ENCODE measurements at regions not wholly inside any gene's neighbourhood (a gene's known extent, or its start where the extent isn't known, plus 50 kb on each side); places are given as distances from the start of the nearest gene placed in this dataset.

- Histone ChIP-seq H2AFZ (ENCODE audit: low read length) (no peak overlapping the region), H3K4me2 (ENCODE audit: low read depth, low read length) (no peak overlapping the region), H3K4me3 (replicated peaks in 1 of 3; ENCODE audit: insufficient read depth in 1 of 3, low read depth in 2 of 3, low read length in 3 of 3) (no peak overlapping the region), H3K36me3 (replicated peaks in 1 of 2; ENCODE audit: control insufficient read depth in 1 of 2, insufficient read depth in 2 of 2, low read length in 2 of 2) (no peaks in the 10 kb centered on the region), H3K9ac (ENCODE audit: insufficient read depth, low read depth, low read length) (no peak overlapping the region), H3K9me3 (ENCODE audit: low read length) (peaks cover 10% of the 10 kb centered on the region; the same call in 1 of the 2 replicates), H3K4me1 (ENCODE audit: insufficient read depth, low read length) (no peaks in the 10 kb centered on the region), H3K27me3 (ENCODE audit: control insufficient read depth in 1 of 2, insufficient read depth in 2 of 2, low read length in 2 of 2) (no peaks in the 10 kb centered on the region), H3K27ac (ENCODE audit: extremely low read length, insufficient read depth, low read length) (no peak overlapping the region), H3K79me2 (ENCODE audit: insufficient read depth, low read length) (no peaks in the 10 kb centered on the region), H4K20me1 (ENCODE audit: insufficient read depth, low read length) (no peaks in the 10 kb centered on the region)
- TF ChIP-seq CEBPB (IDR thresholded peaks at IDR 0.05; ENCODE audit: borderline replicate concordance, low read depth, low read length): peak; percentile 57
- no peak for TF ChIP-seq KLF13 (CRISPR knock-in tag; IDR thresholded peaks at IDR 0.05)
- no peak for TF ChIP-seq ZNF550 (CRISPR knock-in tag; IDR thresholded peaks at IDR 0.05; ENCODE audit: borderline replicate concordance)
- no peak for TF ChIP-seq ZNF414 (CRISPR knock-in tag; IDR thresholded peaks at IDR 0.05)
- TF ChIP-seq TMF1 (CRISPR knock-in tag; IDR thresholded peaks at IDR 0.05; ENCODE audit: low read depth): no peak
- 39% methylated on average over 3 of the region's 3 CpGs for WGBS (ENCODE audit: low lambda C conversion rate)
- intact Hi-C loops (cut with micrococcal nuclease; ENCODE audit: unreplicated experiment) (no loop called here), in situ Hi-C loops (cut with HindIII; ENCODE audit: extremely low pct_ligation_motif_present, low pct_unique_long_range_greater_than_20kb) (no loop called here)
- FAIRE-seq (no peak), ATAC-seq (no peak), DNase-seq (ENCODE audit: low spot score) (no peak)
- POLR2A ChIA-PET: no interaction called here
- no TSS peak for BruUV-seq (replicated peaks)
- CTCF ChIA-PET (ENCODE audit: low intra/inter-chr PET ratio, low total read pairs): no interaction called here
These were observed 216.9 kb upstream of the PLPPR1 start for GRCh38 chr9:100811643-100812042.

- Histone ChIP-seq H4K20me1 (ENCODE audit: insufficient read depth, low read length) (no peaks in the 10 kb centered on the region), H3K36me3 (replicated peaks in 1 of 2; ENCODE audit: control insufficient read depth in 1 of 2, insufficient read depth in 2 of 2, low read length in 2 of 2) (no peaks in the 10 kb centered on the region), H3K4me1 (ENCODE audit: insufficient read depth, low read length) (no peaks in the 10 kb centered on the region), H2AFZ (ENCODE audit: low read length) (no peak overlapping the region), H3K9me3 (ENCODE audit: low read length) (peaks cover 21% of the 10 kb centered on the region), H3K4me3 (replicated peaks in 1 of 3; ENCODE audit: insufficient read depth in 1 of 3, low read depth in 2 of 3, low read length in 3 of 3) (no peak overlapping the region), H3K27ac (ENCODE audit: extremely low read length, insufficient read depth, low read length) (no peak overlapping the region), H3K79me2 (ENCODE audit: insufficient read depth, low read length) (no peaks in the 10 kb centered on the region), H3K4me2 (ENCODE audit: low read depth, low read length) (no peak overlapping the region), H3K9ac (ENCODE audit: insufficient read depth, low read depth, low read length) (no peak overlapping the region), H3K27me3 (ENCODE audit: control insufficient read depth in 1 of 2, insufficient read depth in 2 of 2, low read length in 2 of 2) (no peaks in the 10 kb centered on the region)
- DNase-seq (ENCODE audit: low spot score): no peak
- no peak for ATAC-seq
- BruUV-seq (replicated peaks): no TSS peak
- ChIA-PET POLR2A (no interaction called here), CTCF (ENCODE audit: low intra/inter-chr PET ratio, low total read pairs) (no interaction called here)
- no peak for FAIRE-seq
- no CpG with 5 or more reads among the region's 2 CpGs for WGBS (ENCODE audit: low lambda C conversion rate)
- in situ Hi-C loops (cut with HindIII; ENCODE audit: extremely low pct_ligation_motif_present, low pct_unique_long_range_greater_than_20kb) (no loop called here), intact Hi-C loops (cut with micrococcal nuclease; ENCODE audit: unreplicated experiment) (no loop called here)
- TF ChIP-seq EZH2 (conservative IDR thresholded peaks at IDR 0.05; ENCODE audit: low read depth, low read length) (no peak), ZBTB10 (CRISPR knock-in tag; IDR thresholded peaks at IDR 0.05; ENCODE audit: borderline replicate concordance) (no peak), ZNF354B (CRISPR knock-in tag; IDR thresholded peaks at IDR 0.05) (no peak)
These were observed 214.7 kb upstream of the PLPPR1 start for GRCh38 chr9:100813871-100814270.

Data from HepG2 (cell line).